ENCODE measurements at regions not wholly inside any gene's neighbourhood (a gene's known extent, or its start where the extent isn't known, plus 50 kb on each side); places are given as distances from the start of the nearest gene placed in this dataset.
A peak's percentile ranks its signal among the peaks of the same experiment; 100 is the strongest.

DNA sequence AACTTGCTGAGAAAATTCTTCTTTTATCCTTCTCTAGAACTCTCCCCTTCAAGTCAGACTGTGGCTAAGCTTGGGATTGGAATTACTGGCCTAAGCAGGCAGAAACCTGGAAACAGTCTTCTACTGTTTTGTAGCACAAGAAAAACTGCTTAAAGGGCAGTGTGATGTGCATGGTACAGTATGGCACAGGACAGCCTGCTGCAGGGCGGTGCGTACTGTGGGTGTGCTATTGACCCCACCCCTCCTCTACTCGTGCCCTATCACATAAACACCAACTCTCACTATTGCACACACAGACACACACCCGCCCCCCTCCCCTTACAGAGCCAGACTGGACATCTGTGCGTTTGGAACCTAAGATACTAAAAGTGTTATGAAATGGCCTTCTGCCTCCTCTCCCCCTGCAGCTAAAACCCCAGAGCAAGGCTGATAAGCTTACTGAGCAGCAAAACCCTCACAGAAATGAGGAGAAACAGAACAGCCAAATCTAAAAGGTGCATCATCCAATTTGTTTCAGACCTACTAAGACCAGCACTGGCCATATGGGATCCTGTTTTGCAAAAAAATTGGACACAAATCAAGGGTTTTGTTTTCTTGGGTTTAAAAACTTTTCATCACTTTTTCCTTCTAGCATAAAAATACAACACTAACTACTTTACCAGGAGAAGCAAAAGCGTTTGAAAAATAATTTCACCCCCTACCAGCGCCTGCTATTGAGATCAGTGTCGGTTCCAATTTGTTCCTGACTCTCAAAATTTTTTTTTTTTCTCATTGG, 355.8 kb upstream of the LYPLAL1 start:
- H3K27ac ChIP-seq (replicated peaks): peak overlapping the region; percentile 53
- TF ChIP-seq, protein P1, sequence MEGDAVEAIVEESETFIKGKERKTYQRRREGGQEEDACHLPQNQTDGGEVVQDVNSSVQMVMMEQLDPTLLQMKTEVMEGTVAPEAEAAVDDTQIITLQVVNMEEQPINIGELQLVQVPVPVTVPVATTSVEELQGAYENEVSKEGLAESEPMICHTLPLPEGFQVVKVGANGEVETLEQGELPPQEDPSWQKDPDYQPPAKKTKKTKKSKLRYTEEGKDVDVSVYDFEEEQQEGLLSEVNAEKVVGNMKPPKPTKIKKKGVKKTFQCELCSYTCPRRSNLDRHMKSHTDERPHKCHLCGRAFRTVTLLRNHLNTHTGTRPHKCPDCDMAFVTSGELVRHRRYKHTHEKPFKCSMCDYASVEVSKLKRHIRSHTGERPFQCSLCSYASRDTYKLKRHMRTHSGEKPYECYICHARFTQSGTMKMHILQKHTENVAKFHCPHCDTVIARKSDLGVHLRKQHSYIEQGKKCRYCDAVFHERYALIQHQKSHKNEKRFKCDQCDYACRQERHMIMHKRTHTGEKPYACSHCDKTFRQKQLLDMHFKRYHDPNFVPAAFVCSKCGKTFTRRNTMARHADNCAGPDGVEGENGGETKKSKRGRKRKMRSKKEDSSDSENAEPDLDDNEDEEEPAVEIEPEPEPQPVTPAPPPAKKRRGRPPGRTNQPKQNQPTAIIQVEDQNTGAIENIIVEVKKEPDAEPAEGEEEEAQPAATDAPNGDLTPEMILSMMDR (IDR thresholded peaks at IDR 0.05; ENCODE audit: borderline replicate concordance): no peak
- no peaks in the 10 kb centered on the region for H3K4me1 ChIP-seq
- H3K27me3 ChIP-seq (ENCODE audit: low read depth): no peaks in the 10 kb centered on the region
- no peaks in the 10 kb centered on the region for H3K9me3 ChIP-seq (replicated peaks)
- intact Hi-C loops (cut with micrococcal nuclease): no loop called here
- no peaks in the 10 kb centered on the region for H3K36me3 ChIP-seq
- H3K4me3 ChIP-seq: no peak overlapping the region
- no peak for DNase-seq

DNA sequence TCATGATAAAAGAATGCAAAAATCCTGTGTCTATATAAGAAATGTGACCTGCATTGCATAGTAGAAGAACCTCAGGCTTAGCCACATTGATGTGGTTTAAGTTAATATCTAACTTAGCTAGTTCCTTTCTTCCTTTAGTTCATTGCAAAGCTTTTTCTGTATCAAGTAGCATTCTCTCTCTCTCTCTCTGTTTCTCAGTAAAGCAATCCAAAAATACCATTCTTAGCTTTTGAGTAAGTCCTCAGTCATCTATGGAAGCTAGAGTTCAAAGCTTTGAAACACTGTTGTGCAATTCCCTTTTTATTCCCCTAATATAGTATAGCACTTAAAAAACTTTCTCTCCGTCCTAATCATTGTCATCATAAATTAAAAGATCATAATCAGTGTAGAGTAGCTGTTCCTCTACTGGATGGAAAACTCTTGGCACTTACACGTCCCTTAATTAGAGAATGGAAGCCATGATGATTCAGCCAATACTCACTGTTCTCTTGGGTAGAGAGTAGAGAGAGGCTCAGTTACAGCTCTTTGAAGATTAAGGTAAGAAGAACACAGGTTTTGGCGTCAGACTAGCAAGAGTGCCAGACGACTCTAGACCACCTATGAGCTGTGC, 350.3 kb upstream of the LYPLAL1 start:
- no peak overlapping the region for H3K4me3 ChIP-seq
- H3K27me3 ChIP-seq (ENCODE audit: low read depth): no peaks in the 10 kb centered on the region
- no peaks in the 10 kb centered on the region for H3K4me1 ChIP-seq
- no peak for DNase-seq
- TF ChIP-seq, protein P1 (IDR thresholded peaks at IDR 0.05; ENCODE audit: borderline replicate concordance): no peak
- intact Hi-C loops (cut with micrococcal nuclease): no loop called here
- no peaks in the 10 kb centered on the region for H3K9me3 ChIP-seq (replicated peaks)
- no peaks in the 10 kb centered on the region for H3K36me3 ChIP-seq
- no peak overlapping the region for H3K27ac ChIP-seq (replicated peaks)

DNA sequence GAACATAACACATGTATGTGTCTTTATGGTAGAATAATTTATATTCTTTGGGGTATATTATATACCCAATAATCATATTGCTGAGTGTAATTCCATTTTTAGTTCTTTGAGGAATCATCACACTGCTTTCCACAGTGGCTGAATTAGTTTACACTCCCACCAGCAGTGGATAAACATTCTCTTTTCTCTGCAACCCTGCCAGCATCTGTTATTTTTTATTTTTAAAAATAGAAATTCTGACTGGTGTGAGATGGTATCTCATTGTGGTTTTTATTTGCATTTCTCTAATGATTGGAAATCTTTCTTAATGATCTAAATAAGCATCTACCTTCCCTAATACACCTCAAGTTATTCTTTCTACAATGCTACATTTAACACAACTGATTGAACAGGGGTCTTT, 346.2 kb upstream of the LYPLAL1 start:
- no peak overlapping the region for H3K4me3 ChIP-seq
- no peaks in the 10 kb centered on the region for H3K9me3 ChIP-seq (replicated peaks)
- no peaks in the 10 kb centered on the region for H3K4me1 ChIP-seq
- no peaks in the 10 kb centered on the region for H3K36me3 ChIP-seq
- no peak overlapping the region for H3K27ac ChIP-seq (replicated peaks)
- no peak for DNase-seq
- intact Hi-C loops (cut with micrococcal nuclease): no loop called here
- TF ChIP-seq, protein P1 (IDR thresholded peaks at IDR 0.05; ENCODE audit: borderline replicate concordance): no peak
- H3K27me3 ChIP-seq (ENCODE audit: low read depth): no peaks in the 10 kb centered on the region

DNA sequence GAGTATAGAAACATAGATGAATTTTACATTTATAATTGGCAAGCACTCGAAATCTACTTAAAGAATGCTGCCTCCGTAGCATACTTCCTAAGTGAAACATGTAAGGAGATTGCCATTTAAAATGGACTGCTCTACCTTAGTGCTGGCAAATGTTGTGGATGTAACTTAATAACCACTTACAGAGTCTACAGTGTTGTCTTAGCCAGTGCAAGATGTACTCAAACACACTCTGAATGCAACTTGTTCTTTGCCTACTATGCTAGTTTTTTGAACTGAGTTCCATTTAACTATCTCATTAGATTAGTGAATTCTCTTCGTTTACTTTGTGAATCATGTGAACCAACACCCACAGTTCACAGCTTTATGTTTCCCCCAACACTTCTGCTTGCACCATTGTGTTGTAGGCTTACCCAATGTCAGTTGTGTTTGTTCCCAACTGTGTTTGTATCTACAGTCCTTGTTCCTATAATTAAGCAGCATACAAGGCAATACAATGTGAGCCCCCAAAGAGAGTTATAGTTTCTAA, 345.5 kb upstream of the LYPLAL1 start:
- DNase-seq: no peak
- Histone ChIP-seq H3K27me3 (ENCODE audit: low read depth) (no peaks in the 10 kb centered on the region), H3K4me1 (no peaks in the 10 kb centered on the region), H3K9me3 (replicated peaks) (no peaks in the 10 kb centered on the region), H3K36me3 (no peaks in the 10 kb centered on the region), H3K4me3 (no peak overlapping the region), H3K27ac (replicated peaks) (no peak overlapping the region)
- intact Hi-C loops (cut with micrococcal nuclease): no loop called here
- TF ChIP-seq, protein P1 (IDR thresholded peaks at IDR 0.05; ENCODE audit: borderline replicate concordance): no peak

DNA sequence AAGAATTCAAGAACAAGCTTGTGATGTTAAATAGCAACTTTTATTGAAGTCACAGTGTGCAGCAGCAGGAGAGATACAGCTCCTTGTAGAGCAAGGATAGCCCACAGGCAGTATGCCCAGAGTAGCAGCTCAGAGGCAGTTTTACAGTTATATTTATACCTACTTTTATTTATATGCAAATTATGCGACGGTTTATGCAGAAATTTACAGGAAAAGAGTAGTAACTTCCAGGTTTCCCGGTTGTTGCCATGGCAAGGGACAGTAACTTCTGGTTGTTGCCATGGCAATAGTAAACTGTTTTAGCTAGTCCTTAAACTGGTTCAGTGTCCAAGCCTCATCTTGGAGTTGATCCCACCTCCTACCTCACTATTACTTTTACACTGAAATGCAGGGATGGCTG, 344.6 kb upstream of the LYPLAL1 start:
- no peaks in the 10 kb centered on the region for H3K27me3 ChIP-seq (ENCODE audit: low read depth)
- TF ChIP-seq, protein P1 (IDR thresholded peaks at IDR 0.05; ENCODE audit: borderline replicate concordance): no peak
- intact Hi-C loops (cut with micrococcal nuclease): no loop called here

More for the DNA sequence above, 344.6 kb upstream of the LYPLAL1 start:
- no peak overlapping the region for H3K27ac ChIP-seq (replicated peaks)
- H3K4me3 ChIP-seq: no peak overlapping the region
- no peaks in the 10 kb centered on the region for H3K36me3 ChIP-seq
- no peaks in the 10 kb centered on the region for H3K4me1 ChIP-seq
- H3K9me3 ChIP-seq (replicated peaks): no peaks in the 10 kb centered on the region
- no peak for DNase-seq

All from left ventricle myocardium inferior (tissue), 1 donor.